ENCODE measurements at regions not wholly inside any gene's neighbourhood (a gene's known extent, or its start where the extent isn't known, plus 50 kb on each side); places are given as distances from the start of the nearest gene placed in this dataset.

- TF ChIP-seq CTCF (IDR thresholded peaks at IDR 0.05), result no peak
Measured at GRCh38 chr9:79189511-79189924, 382.2 kb upstream of the TLE4 start.

GRCh38 chr9:79193001-79193400 lies 378.8 kb upstream of the TLE4 start:
- no peak for TF ChIP-seq CTCF (IDR thresholded peaks at IDR 0.05)

GRCh38 chr9:79193501-79194223 lies 378.1 kb upstream of the TLE4 start:
- no peak for TF ChIP-seq CTCF (IDR thresholded peaks at IDR 0.05)

GRCh38 chr9:79195879-79196278 lies 375.9 kb upstream of the TLE4 start:
- no peak for TF ChIP-seq CTCF (IDR thresholded peaks at IDR 0.05)

- TF ChIP-seq CTCF (IDR thresholded peaks at IDR 0.05), result no peak
Measured at GRCh38 chr9:79196606-79197005, 375.2 kb upstream of the TLE4 start.

GRCh38 chr9:79200336-79200735 lies 371.4 kb upstream of the TLE4 start:
- TF ChIP-seq CTCF (IDR thresholded peaks at IDR 0.05), result no peak

GRCh38 chr9:79201636-79202035 lies 370.1 kb upstream of the TLE4 start:
- no peak for TF ChIP-seq CTCF (IDR thresholded peaks at IDR 0.05)

Measured in LNCAP (cell line).